ENCODE measurements at regions not wholly inside any gene's neighbourhood (a gene's known extent, or its start where the extent isn't known, plus 50 kb on each side); places are given as distances from the start of the nearest gene placed in this dataset.

DNA sequence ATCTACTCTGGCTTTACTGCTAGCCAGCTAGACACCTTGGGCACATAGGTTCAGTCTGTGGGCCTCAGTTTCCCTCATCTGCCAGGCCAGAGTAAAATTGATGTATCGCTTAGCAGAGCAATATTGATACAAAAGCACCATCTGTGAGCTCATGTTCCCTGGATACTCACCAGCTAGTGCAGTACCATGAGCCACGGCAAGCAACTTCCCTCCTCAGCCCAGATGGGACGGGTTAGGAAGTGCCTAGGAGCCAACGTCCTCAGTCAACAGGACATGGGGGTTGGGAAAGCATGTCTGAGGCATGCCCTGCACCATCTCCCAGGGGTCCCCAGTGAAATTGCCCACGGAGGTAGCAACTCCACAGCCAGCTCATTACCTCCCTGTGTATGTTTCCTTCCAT lies 258.3 kb downstream of the ANKRD60 start:
- DNase-seq (ENCODE audit: low read depth), result no peak
- H3K4me3 ChIP-seq (ENCODE audit: low read length), result no peak overlapping the region
- TF ChIP-seq, protein P1, sequence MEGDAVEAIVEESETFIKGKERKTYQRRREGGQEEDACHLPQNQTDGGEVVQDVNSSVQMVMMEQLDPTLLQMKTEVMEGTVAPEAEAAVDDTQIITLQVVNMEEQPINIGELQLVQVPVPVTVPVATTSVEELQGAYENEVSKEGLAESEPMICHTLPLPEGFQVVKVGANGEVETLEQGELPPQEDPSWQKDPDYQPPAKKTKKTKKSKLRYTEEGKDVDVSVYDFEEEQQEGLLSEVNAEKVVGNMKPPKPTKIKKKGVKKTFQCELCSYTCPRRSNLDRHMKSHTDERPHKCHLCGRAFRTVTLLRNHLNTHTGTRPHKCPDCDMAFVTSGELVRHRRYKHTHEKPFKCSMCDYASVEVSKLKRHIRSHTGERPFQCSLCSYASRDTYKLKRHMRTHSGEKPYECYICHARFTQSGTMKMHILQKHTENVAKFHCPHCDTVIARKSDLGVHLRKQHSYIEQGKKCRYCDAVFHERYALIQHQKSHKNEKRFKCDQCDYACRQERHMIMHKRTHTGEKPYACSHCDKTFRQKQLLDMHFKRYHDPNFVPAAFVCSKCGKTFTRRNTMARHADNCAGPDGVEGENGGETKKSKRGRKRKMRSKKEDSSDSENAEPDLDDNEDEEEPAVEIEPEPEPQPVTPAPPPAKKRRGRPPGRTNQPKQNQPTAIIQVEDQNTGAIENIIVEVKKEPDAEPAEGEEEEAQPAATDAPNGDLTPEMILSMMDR (IDR thresholded peaks at IDR 0.05; ENCODE audit: insufficient read depth, low read depth, low read length, missing control alignments), result no peak

GRCh38 chr20:57968120-57968519 lies 258.3 kb upstream of the PMEPA1 start:
- no peak for DNase-seq (ENCODE audit: low read depth)
- TF ChIP-seq, protein P1 (IDR thresholded peaks at IDR 0.05; ENCODE audit: insufficient read depth, low read depth, low read length, missing control alignments), result no peak
- no peak overlapping the region for H3K4me3 ChIP-seq (ENCODE audit: low read length)

GRCh38 chr20:57967364-57967763 lies 257.5 kb upstream of the PMEPA1 start:
- H3K4me3 ChIP-seq (ENCODE audit: low read length), result no peak overlapping the region
- no peak for DNase-seq (ENCODE audit: low read depth)
- TF ChIP-seq, protein P1 (IDR thresholded peaks at IDR 0.05; ENCODE audit: insufficient read depth, low read depth, low read length, missing control alignments), result no peak

DNA sequence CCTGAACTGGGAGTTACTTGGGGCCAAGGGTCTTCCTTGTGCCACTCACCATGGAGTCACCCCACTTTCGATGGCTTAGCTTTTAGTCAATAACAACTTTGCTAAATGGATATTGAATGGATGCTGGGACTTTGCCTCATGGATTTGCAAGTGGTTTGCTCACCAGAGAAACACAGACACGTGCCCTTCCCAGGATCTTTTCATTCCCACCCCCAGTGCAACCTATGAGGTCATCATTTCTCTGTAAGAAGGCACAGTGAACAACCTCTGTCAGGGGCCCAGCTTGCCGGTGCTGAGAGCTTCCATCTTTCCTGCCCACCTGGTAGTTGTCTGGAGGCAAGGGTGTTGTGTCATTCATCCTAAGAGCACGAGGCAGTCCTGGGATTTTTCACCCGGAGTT lies 256.8 kb upstream of the PMEPA1 start:
- TF ChIP-seq, protein P1 (IDR thresholded peaks at IDR 0.05; ENCODE audit: insufficient read depth, low read depth, low read length, missing control alignments), result no peak
- no peak overlapping the region for H3K4me3 ChIP-seq (ENCODE audit: low read length)
- no peak for DNase-seq (ENCODE audit: low read depth)

DNA sequence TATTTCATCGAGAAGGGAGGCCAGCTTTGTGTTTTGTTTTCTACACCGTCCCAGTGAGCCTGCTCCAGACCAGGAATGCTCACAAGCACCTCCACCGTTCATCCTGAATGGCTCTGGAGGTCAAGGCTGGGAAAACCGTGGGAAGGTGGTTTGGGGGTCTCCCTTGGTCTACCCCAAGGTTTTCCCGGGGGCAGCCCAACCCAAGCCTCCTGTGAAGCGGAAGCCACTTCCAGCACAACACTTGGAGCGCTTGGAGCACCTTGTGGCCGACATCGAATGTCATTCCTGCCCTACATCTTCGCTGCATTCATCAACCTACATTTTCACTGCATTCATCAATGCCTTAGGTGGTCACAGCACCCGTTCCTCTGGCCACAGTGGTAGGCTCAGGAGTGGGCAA lies 255.6 kb upstream of the PMEPA1 start:
- no peak for DNase-seq (ENCODE audit: low read depth)
- TF ChIP-seq, protein P1 (IDR thresholded peaks at IDR 0.05; ENCODE audit: insufficient read depth, low read depth, low read length, missing control alignments), result no peak
- no peak overlapping the region for H3K4me3 ChIP-seq (ENCODE audit: low read length)

GRCh38 chr20:57964011-57964862 lies 254.4 kb upstream of the PMEPA1 start:
- no peak overlapping the region for H3K4me3 ChIP-seq (ENCODE audit: low read length)
- no peak for DNase-seq (ENCODE audit: low read depth)
- TF ChIP-seq, protein P1 (IDR thresholded peaks at IDR 0.05; ENCODE audit: insufficient read depth, low read depth, low read length, missing control alignments), result no peak
